Tibial nerve (tissue), 3 donors: ENCODE measurements at regions not wholly inside any gene's neighbourhood (a gene's known extent, or its start where the extent isn't known, plus 50 kb on each side); places are given as distances from the start of the nearest gene placed in this dataset.

Source experiments
- POLR2A ChIP-seq, 2 donors: fragments of 450-650 bp; IDR thresholded peaks; one replicate each; pipeline ENCODE4 v1.6.1; 2017; ENCODE audit warnings: antibody characterized with exemption in 2 of 2, mild to moderate bottlenecking in 2 of 2, moderate library complexity in 2 of 2
- TF ChIP-seq, protein P1 (sequence below), 5 experiments: fragments of 200-600 bp in 3 of 5; fragments of 450-650 bp in 2 of 5; sonication (generic) in 3 of 5; IDR thresholded peaks; one replicate each; pipeline ENCODE4 v1.5.1; 2016 to 2019; ENCODE audit warnings: antibody characterized with exemption in 5 of 5, mild to moderate bottlenecking in 3 of 5, moderate library complexity in 2 of 5

DNA sequence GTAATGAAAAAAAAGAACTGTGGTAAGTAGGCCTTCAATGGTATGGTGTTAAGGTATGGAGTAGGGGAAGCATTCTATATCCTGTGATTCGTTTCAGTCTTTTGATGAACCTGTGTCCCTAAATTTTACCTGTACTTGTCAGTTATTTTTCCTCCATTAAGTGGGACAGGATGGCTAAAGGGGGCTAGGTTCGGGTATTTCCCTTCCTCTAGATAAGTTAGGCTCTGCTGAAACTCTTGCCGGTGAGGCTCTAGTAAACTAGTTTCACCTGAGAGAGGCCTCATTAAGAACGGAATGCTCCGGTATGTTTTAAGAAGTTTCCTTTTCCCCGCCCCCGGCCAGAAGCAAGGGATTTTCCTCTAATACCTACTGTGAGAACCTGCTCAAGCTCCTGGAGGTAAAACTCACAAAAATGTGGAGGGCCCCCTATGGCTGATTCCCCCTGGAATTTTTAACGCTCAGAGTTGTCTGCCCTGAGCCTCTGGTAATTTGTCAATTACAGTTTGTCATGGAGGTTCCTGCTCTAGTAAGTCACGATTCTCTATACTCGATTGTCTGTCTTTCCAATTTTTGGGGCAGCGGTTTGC is 87.7 kb downstream of the MACIR start:
- TF ChIP-seq, protein P1, sequence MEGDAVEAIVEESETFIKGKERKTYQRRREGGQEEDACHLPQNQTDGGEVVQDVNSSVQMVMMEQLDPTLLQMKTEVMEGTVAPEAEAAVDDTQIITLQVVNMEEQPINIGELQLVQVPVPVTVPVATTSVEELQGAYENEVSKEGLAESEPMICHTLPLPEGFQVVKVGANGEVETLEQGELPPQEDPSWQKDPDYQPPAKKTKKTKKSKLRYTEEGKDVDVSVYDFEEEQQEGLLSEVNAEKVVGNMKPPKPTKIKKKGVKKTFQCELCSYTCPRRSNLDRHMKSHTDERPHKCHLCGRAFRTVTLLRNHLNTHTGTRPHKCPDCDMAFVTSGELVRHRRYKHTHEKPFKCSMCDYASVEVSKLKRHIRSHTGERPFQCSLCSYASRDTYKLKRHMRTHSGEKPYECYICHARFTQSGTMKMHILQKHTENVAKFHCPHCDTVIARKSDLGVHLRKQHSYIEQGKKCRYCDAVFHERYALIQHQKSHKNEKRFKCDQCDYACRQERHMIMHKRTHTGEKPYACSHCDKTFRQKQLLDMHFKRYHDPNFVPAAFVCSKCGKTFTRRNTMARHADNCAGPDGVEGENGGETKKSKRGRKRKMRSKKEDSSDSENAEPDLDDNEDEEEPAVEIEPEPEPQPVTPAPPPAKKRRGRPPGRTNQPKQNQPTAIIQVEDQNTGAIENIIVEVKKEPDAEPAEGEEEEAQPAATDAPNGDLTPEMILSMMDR (IDR thresholded peaks at IDR 0.05), result no peak
- TF ChIP-seq POLR2A (IDR thresholded peaks at IDR 0.05), result no peak
